Fibroblast of pulmonary artery (primary cell): ENCODE measurements at regions not wholly inside any gene's neighbourhood (a gene's known extent, or its start where the extent isn't known, plus 50 kb on each side); places are given as distances from the start of the nearest gene placed in this dataset.

Source experiments
- DNase-seq: peaks from one replicate; pipeline ENCODE4 v3.0.0-alpha.2; 2010; ENCODE audit warnings: low read depth
- H3K4me3 ChIP-seq: replicated peaks from 2 replicates; pipeline ENCODE4 v1.5.1; 2011; ENCODE audit warnings: low read depth, mild to moderate bottlenecking, control low read depth, low read length, moderate library complexity
- TF ChIP-seq, protein P1 (sequence below): IDR thresholded peaks from 2 replicates; pipeline ENCODE4 v1.5.1; 2011; ENCODE audit warnings: mild to moderate bottlenecking, control low read depth, low read length, inconsistent platforms; ENCODE audit errors: missing control alignments

DNA sequence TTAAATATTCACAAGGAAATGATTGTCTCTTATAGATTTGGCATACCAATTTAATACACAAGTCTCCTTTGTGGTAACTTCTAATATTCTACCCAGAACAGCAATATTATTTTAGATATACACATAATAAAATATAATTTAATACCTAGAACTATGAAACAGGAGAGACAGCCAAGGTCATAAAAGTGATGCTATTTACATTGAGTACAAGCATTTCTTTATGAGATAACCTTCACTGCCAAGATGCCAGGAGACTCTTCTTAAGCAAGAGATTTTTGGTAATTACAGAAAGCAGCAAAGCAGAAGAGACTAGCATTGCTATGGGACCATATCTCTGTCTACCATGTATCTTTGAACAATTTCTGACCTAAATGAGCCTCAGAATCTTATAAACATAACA is 764.6 kb upstream of the GHITM start:
- TF ChIP-seq, protein P1, sequence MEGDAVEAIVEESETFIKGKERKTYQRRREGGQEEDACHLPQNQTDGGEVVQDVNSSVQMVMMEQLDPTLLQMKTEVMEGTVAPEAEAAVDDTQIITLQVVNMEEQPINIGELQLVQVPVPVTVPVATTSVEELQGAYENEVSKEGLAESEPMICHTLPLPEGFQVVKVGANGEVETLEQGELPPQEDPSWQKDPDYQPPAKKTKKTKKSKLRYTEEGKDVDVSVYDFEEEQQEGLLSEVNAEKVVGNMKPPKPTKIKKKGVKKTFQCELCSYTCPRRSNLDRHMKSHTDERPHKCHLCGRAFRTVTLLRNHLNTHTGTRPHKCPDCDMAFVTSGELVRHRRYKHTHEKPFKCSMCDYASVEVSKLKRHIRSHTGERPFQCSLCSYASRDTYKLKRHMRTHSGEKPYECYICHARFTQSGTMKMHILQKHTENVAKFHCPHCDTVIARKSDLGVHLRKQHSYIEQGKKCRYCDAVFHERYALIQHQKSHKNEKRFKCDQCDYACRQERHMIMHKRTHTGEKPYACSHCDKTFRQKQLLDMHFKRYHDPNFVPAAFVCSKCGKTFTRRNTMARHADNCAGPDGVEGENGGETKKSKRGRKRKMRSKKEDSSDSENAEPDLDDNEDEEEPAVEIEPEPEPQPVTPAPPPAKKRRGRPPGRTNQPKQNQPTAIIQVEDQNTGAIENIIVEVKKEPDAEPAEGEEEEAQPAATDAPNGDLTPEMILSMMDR = no peak
- H3K4me3 ChIP-seq = no peak overlapping the region
- DNase-seq = no peak

DNA sequence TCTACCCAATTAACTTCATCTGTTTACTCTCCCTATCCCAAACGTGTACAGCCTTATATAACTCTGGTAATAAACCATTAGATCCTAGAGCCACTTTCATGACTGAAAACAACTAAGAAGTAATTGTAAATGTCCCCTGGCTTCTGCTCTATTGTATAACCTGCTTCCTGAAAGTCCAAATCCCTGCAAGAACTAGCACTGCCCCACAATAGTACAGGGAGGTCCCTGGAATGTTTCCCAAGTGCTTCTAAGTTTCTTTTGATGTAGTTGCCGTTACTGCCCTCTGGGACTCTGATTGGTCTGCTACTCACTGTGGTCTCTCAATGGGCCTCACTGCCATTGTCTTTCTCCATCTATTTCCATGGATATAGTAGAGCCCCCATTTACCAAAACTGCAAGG is 764.0 kb upstream of the GHITM start:
- DNase-seq = no peak
- H3K4me3 ChIP-seq = no peak overlapping the region
- TF ChIP-seq, protein P1 = no peak

DNA sequence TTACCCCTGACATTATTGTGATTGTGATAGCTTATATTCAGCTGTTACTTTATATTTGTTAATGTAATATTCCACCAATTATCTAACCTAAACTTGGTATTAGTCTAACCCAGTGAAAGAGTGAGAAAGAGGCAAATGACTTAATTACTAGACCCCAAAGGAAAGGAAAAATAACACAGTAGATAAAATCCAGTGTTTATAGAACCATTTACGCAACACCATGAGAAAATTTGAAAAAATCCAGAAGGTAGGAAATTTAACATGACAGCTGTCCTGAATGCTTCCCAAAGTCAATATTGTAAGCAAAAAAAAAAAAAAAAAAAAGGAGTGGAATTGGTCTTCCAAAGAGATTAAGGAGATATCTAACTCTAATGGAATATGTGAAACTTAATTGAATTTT is 741.5 kb upstream of the GHITM start:
- no peak overlapping the region for H3K4me3 ChIP-seq

DNA sequence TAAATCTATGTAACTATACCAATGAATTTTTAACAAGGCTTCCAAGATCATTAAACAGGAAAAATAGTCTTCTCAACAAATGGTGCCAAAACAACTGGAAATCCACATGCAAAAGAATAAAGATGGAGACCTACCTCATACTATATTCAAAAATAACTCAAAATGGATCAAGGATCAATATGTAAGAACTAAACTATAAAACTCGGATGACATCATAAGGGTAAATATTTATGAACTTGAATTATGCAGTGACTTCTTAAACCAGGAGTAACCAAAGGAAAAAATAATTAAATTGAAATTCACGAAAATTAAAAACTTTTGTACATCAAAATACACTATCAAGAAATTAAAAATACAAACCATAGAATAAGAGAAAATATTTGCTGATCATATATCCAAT is 728.7 kb upstream of the GHITM start:
- TF ChIP-seq, protein P1 = no peak
- no peak for DNase-seq
- H3K4me3 ChIP-seq = no peak overlapping the region

More for the DNA sequence above, 741.5 kb upstream of the GHITM start:
- TF ChIP-seq, protein P1 = no peak
- DNase-seq = no peak

DNA sequence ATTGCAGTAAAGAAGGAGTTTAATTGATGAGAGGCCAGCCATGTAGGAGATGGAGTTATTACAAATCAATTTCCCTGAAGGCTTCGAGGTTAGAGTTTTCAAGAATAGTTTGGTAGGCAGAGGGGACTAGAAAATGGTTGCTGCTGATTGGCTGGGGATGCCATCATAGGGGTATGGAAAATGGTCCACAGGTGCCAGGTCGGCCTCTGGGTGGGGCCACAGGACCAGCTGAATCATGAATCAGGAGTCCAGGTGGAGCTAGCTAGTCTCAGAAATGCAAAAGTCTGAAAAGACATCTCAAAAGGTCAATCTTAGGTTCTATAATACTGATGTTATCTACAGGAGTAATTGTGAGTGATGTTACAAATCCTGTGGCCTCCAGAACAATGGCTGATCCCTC is 714.0 kb upstream of the GHITM start:
- no peak for DNase-seq
- H3K4me3 ChIP-seq = no peak overlapping the region
- TF ChIP-seq, protein P1 = no peak

DNA sequence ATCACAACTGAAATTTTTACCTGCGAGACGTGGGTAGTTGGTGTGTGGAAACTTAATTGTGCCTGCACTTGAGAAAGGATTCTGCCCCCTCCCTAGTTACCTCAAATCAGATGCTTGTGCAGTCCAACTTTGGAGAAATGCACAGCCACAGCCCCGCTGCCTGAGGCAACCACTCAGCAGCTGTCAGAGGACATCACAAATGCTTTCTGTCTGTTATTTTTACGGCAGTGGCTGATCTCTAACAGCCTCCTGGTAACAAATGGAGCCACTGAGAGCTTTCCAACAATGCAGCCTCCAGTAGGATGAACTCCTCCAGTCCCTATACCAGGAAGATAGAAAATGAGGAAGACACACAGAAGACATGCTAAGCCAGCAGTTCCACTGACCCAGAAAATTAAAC is 712.2 kb upstream of the GHITM start:
- TF ChIP-seq, protein P1 = no peak
- H3K4me3 ChIP-seq = no peak overlapping the region
- no peak for DNase-seq

DNA sequence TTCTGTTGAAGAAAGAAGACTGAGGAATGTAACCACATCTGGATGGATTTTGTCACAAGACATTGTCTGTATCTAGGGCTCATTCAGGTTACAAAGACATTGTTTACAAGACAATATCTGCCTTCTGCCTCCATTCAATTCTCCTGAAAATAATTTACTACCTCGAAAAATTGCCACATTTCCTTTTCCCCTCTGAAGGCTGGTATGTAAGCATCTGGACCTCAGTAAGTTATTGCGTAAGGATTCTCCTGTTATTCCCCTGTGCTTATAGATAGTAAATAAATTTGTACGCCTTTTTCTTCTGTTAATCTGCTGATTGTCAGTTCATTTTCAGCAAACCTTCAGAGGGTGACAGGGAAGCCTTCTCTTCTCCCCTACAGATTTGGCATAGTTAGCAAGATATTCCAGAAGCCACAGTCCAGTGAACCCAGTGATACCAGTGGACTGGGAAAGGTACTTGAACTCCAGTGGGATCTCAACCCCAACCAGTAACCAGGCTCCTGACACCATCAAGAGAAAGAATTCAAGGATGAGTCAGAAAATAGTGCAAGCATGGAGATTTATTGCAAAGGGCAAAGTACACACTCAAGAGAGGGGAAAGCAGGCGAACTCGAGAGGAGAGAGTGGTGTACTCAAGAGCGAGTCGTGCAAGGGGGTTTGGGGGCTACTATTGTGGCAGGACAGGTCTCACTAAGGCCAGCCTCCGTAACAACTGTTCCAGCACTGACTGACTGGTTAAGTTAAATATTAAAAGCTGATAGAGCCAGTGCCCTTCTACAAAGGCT is 706.9 kb upstream of the GHITM start:
- TF ChIP-seq, protein P1 = no peak
- no peak overlapping the region for H3K4me3 ChIP-seq
- peak; percentile 49 for DNase-seq
